Astrocyte of the spinal cord (primary cell): ENCODE measurements at regions not wholly inside any gene's neighbourhood (a gene's known extent, or its start where the extent isn't known, plus 50 kb on each side); places are given as distances from the start of the nearest gene placed in this dataset.
"Not testable (repeated sequence)": the region's sequence is repeated elsewhere in the genome, so short reads cannot be mapped to it uniquely, and the experiment has no call there.

Source experiments
- DNase-seq: peaks from one replicate; pipeline ENCODE4 v3.0.0; 2011; ENCODE audit warnings: low read depth, low spot score
- H3K4me3 ChIP-seq: 2 replicates; pipeline ENCODE4 v1.5.1; 2011; ENCODE audit warnings: low read depth, mild to moderate bottlenecking, low read length, moderate library complexity
- CTCF ChIP-seq: IDR thresholded peaks from 2 replicates; pipeline ENCODE4 v1.5.1; 2012; ENCODE audit warnings: low read depth, mild to moderate bottlenecking, low read length, inconsistent platforms
- in situ Hi-C: cut with HindIII; loops from 2 replicates; pipeline ENCODE4 v1.10.0; 2017; ENCODE audit warnings: low sequenced_read_pairs

- DNase-seq: no peak
- no peak for TF ChIP-seq CTCF
- H3K4me3 ChIP-seq: no peak overlapping the region
- in situ Hi-C loops: no loop called here
These were observed 163.8 kb downstream of the DIRAS2 start for GRCh38 chr9:90478821-90479220.

- TF ChIP-seq CTCF: no peak
- in situ Hi-C loops: no loop called here
- no peak for DNase-seq
These were observed 157.6 kb downstream of the DIRAS2 start for GRCh38 chr9:90485028-90485427.

GRCh38 chr9:90489066-90489465 is 153.6 kb downstream of the DIRAS2 start:
- H3K4me3 ChIP-seq: no peak overlapping the region
- in situ Hi-C loops: no loop called here
- no peak for TF ChIP-seq CTCF
- no peak for DNase-seq

More at GRCh38 chr9:90485028-90485427, 157.6 kb downstream of the DIRAS2 start:
- no peak overlapping the region for H3K4me3 ChIP-seq

- no peak overlapping the region for H3K4me3 ChIP-seq
- DNase-seq: no peak
- in situ Hi-C loops: no loop called here
- TF ChIP-seq CTCF: no peak
These were observed 142.9 kb downstream of the DIRAS2 start for GRCh38 chr9:90499761-90500160.

- no peak for TF ChIP-seq CTCF
- in situ Hi-C loops: no loop called here
- H3K4me3 ChIP-seq: no peak overlapping the region
- peak; percentile 0 for DNase-seq
These were observed 140.5 kb downstream of the DIRAS2 start for GRCh38 chr9:90502134-90502533.

- TF ChIP-seq CTCF: no peak
- no peak overlapping the region for H3K4me3 ChIP-seq
- in situ Hi-C loops: no loop called here
- DNase-seq: no peak
These were observed 138.1 kb downstream of the DIRAS2 start for GRCh38 chr9:90504486-90504885.

GRCh38 chr9:90505695-90506094 is 136.9 kb downstream of the DIRAS2 start:
- TF ChIP-seq CTCF: no peak
- DNase-seq: no peak
- H3K4me3 ChIP-seq: no peak overlapping the region
- in situ Hi-C loops: no loop called here

GRCh38 chr9:90506402-90506801 is 136.2 kb downstream of the DIRAS2 start:
- in situ Hi-C loops, H3K4me3 ChIP-seq, DNase-seq: not testable (repeated sequence)
